PC-3 (cell line): ENCODE measurements at regions not wholly inside any gene's neighbourhood (a gene's known extent, or its start where the extent isn't known, plus 50 kb on each side); places are given as distances from the start of the nearest gene placed in this dataset.

Experiments
- ATAC-seq: fragments of 200-7000 bp; cut with Tn5 transposase; 2 replicates; pipeline ENCODE4 v1.9.1; 2020; ENCODE audit warnings: mild to moderate bottlenecking, moderate library complexity
- BruUV-seq: library from RNA; stranded (reverse); fragments of 400-500 nt; replicated peaks from 2 replicates; lab custom pipeline; 2021; lab: Mats Ljungman, UMichigan
- CTCF ChIA-PET: fragments of 300-600 bp; sonication (Branson Sonifier 250); formaldehyde crosslinking; loops from one replicate; lab custom pipeline; 2022; ENCODE audit warnings: antibody characterized with exemption; lab: Charles Lee
- POLR2A ChIA-PET: fragments of 300-600 bp; sonication (Branson Sonifier 250); formaldehyde crosslinking; loops from one replicate; lab custom pipeline; 2022; ENCODE audit warnings: antibody characterized with exemption; ENCODE audit not compliant: unreplicated experiment; lab: Charles Lee
- DNase-seq: peaks from one replicate; pipeline ENCODE4 v3.0.0-alpha.2; 2015
- H2AFZ ChIP-seq: fragments of 300-600 bp; sonication (generic); 2 replicates; pipeline ENCODE4 v1.6.0; 2016; ENCODE audit warnings: antibody characterized with exemption, low read length
- H3F3A ChIP-seq: fragments of 300-600 bp; sonication (generic); one replicate; pipeline ENCODE4 v1.6.0; 2017; ENCODE audit warnings: antibody characterized with exemption, low read length, control low read depth, mild to moderate bottlenecking; ENCODE audit not compliant: unreplicated experiment
- H3K27ac ChIP-seq: fragments of 300-600 bp; sonication (generic); 2 replicates; pipeline ENCODE4 v1.5.1; 2016; ENCODE audit warnings: mild to moderate bottlenecking, low read length
- H3K27me3 ChIP-seq: fragments of 300-600 bp; sonication (generic); 2 replicates; pipeline ENCODE4 v1.6.1; 2016; ENCODE audit warnings: low read length, mixed read lengths
- H3K36me3 ChIP-seq: fragments of 300-600 bp; sonication (generic); 2 replicates; pipeline ENCODE4 v1.6.1; 2016; ENCODE audit warnings: low read depth, mixed run types, low read length, mixed read lengths
- H3K4me1 ChIP-seq: fragments of 300-600 bp; sonication (generic); 2 replicates; pipeline ENCODE4 v1.5.1; 2016; ENCODE audit warnings: low read length; ENCODE audit not compliant: insufficient read depth
- H3K4me2 ChIP-seq: fragments of 300-600 bp; sonication (generic); 2 replicates; pipeline ENCODE4 v1.6.0; 2016; ENCODE audit warnings: low read length
- H3K4me3 ChIP-seq: fragments of 300-600 bp; sonication (generic); 2 replicates; pipeline ENCODE4 v1.5.1; 2016; ENCODE audit warnings: mild to moderate bottlenecking, low read length, mixed read lengths
- H3K79me2 ChIP-seq: fragments of 300-600 bp; sonication (generic); 2 replicates; pipeline ENCODE4 v1.6.1; 2017; ENCODE audit warnings: low read length, mixed read lengths
- H3K9ac ChIP-seq: fragments of 300-600 bp; sonication (generic); 2 replicates; pipeline ENCODE4 v1.6.0; 2016; ENCODE audit warnings: mild to moderate bottlenecking, low read length
- H3K9me2 ChIP-seq: fragments of 300-600 bp; sonication (generic); replicated peaks from 2 replicates; pipeline ENCODE4 v1.6.1; 2016; ENCODE audit warnings: mixed run types, low read length, mixed read lengths
- H3K9me3 ChIP-seq: fragments of 300-600 bp; sonication (generic); 2 replicates; pipeline ENCODE4 v1.6.1; 2016; ENCODE audit warnings: low read length, mixed read lengths
- H4K20me1 ChIP-seq: fragments of 300-600 bp; sonication (generic); 2 replicates; pipeline ENCODE4 v1.6.1; 2016; ENCODE audit warnings: low read length, mixed read lengths
- EZH2 ChIP-seq: fragments of 300-600 bp; sonication (generic); IDR thresholded peaks from one replicate; pipeline ENCODE4 v1.6.1; 2017; ENCODE audit warnings: antibody characterized with exemption, mild to moderate bottlenecking, low read length; ENCODE audit not compliant: unreplicated experiment
- EZH2phosphoT487 ChIP-seq: fragments of 300-600 bp; sonication (generic); IDR thresholded peaks from 2 replicates; pipeline ENCODE4 v1.6.1; 2018; ENCODE audit warnings: mild to moderate bottlenecking, antibody characterized with exemption, low read length, borderline replicate concordance
- intact Hi-C: fragments of 100-400 bp; cut with micrococcal nuclease; formaldehyde crosslinking; loops from 2 replicates; pipeline ENCODE4 v1.9.0; 2023
- TF ChIP-seq, protein P1 (sequence below): fragments of 300-600 bp; sonication (generic); conservative IDR thresholded peaks from 2 replicates; pipeline ENCODE4 v1.5.1; 2017; ENCODE audit warnings: antibody characterized with exemption, low read depth, mild to moderate bottlenecking, low read length

DNA sequence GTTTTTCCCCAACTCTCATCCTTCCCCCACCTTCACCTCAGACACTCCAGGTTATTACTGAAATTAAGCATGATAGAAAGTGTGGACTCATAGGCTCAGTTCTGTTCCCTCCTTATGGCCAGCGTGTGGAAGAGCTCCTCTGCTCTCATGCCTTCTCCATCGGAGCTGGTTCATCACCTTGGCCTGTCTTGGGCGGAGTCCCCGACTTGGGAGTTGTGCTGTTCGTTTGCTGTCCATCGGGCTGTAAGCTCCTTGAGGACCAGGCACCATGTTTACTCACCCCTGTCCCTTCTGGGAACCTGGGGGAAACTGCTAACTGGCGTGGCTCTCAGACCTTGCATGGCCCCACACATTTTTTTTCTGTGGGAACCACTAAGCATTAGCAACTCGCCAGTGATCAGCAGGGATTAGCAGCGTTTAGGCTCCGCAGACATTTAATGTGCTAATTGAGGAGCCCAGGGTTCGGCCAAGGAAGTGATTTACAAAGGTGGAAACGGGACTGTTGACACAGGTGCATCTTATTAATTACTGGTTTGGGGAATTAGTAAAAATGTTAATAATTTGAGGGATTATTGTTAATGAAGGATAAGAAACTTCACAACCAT is 123.8 kb downstream of the TM9SF2 start:
- intact Hi-C loops: no loop called here
- no peak for ATAC-seq
- no TSS peak for BruUV-seq

DNA sequence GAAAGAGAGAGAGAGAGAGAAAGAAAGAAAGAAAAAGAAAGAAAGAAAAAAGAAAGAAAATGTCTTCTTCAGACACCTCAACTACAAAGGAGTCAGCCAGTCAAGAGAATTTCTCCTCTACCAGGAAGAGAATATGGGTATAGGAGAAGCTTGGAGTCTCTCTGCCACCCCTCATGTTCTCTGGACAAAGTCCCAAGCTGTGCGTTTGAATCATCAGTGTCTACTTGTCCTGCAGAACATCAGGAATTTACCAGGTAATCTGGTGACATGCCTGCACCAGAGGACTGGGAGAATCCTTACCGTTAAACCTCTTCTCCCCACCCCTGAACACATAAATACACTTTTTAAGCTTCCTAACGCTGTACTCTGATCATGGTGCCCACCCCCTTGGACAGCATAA is 119.5 kb downstream of the TM9SF2 start:
- ChIA-PET POLR2A (no interaction called here), CTCF (no interaction called here)
- intact Hi-C loops: no loop called here
- BruUV-seq: no TSS peak
- Histone ChIP-seq H3K27me3 (no peaks in the 10 kb centered on the region), H3K36me3 (no peaks in the 10 kb centered on the region), H3K9me3 (no peaks in the 10 kb centered on the region), H3F3A (no peaks in the 10 kb centered on the region), H4K20me1 (no peaks in the 10 kb centered on the region), H3K9me2 (no peaks in the 10 kb centered on the region), H3K79me2 (no peaks in the 10 kb centered on the region), H2AFZ (no peak overlapping the region), H3K4me1 (no peaks in the 10 kb centered on the region), H3K9ac (no peak overlapping the region), H3K4me2 (no peak overlapping the region), H3K27ac (no peak overlapping the region), H3K4me3 (no peak overlapping the region)
- TF ChIP-seq EZH2 (no peak), EZH2phosphoT487 (no peak)
- TF ChIP-seq, protein P1, sequence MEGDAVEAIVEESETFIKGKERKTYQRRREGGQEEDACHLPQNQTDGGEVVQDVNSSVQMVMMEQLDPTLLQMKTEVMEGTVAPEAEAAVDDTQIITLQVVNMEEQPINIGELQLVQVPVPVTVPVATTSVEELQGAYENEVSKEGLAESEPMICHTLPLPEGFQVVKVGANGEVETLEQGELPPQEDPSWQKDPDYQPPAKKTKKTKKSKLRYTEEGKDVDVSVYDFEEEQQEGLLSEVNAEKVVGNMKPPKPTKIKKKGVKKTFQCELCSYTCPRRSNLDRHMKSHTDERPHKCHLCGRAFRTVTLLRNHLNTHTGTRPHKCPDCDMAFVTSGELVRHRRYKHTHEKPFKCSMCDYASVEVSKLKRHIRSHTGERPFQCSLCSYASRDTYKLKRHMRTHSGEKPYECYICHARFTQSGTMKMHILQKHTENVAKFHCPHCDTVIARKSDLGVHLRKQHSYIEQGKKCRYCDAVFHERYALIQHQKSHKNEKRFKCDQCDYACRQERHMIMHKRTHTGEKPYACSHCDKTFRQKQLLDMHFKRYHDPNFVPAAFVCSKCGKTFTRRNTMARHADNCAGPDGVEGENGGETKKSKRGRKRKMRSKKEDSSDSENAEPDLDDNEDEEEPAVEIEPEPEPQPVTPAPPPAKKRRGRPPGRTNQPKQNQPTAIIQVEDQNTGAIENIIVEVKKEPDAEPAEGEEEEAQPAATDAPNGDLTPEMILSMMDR: no peak
- ATAC-seq (no peak), DNase-seq (no peak)

More for the DNA sequence above, 123.8 kb downstream of the TM9SF2 start:
- Histone ChIP-seq H3K36me3 (no peaks in the 10 kb centered on the region), H3K27me3 (no peaks in the 10 kb centered on the region), H2AFZ (no peak overlapping the region), H3K27ac (no peak overlapping the region), H3K9me2 (no peaks in the 10 kb centered on the region), H3F3A (no peaks in the 10 kb centered on the region), H3K9ac (no peak overlapping the region), H3K4me1 (peaks cover 13% of the 10 kb centered on the region), H3K4me2 (no peak overlapping the region), H3K9me3 (no peaks in the 10 kb centered on the region), H3K4me3 (no peak overlapping the region), H4K20me1 (no peaks in the 10 kb centered on the region), H3K79me2 (no peaks in the 10 kb centered on the region)
- no peak for DNase-seq
- POLR2A ChIA-PET: no interaction called here
- CTCF ChIA-PET: no interaction called here
- TF ChIP-seq EZH2phosphoT487 (no peak), EZH2 (no peak)
- TF ChIP-seq, protein P1: no peak

DNA sequence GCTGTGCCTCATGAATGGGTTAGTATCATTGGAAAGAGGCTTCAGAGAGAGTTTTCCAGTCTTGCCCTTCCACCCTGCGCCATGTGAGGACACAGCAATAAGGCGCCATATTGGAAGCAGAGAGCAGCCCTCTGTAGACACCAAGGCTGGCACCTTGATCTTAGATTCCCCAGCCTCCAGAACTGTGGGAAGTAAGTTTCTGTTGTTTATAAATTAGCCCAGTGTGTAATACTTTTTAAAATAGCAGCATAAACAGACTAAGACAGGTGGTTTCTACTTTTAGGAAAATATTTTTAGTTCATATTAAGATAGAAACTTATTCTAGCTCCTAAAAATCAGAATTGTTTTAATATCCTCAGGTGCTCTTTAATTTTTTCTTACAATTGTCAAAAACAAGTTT is 117.9 kb downstream of the TM9SF2 start:
- BruUV-seq: no TSS peak
- CTCF ChIA-PET: no interaction called here

More for the DNA sequence above, 117.9 kb downstream of the TM9SF2 start:
- H4K20me1 ChIP-seq: no peaks in the 10 kb centered on the region
- intact Hi-C loops: loop anchor here (10.0 kb wide), 1 partner anchor 174 kb away; no protein-coding TSS in a partner anchor
- POLR2A ChIA-PET: no interaction called here
- H3F3A ChIP-seq: no peaks in the 10 kb centered on the region
- DNase-seq: no peak
- H3K9me3 ChIP-seq: no peaks in the 10 kb centered on the region
- no peak overlapping the region for H2AFZ ChIP-seq
- H3K9ac ChIP-seq: no peak overlapping the region
- ATAC-seq: no peak
- no peaks in the 10 kb centered on the region for H3K27me3 ChIP-seq
- no peak overlapping the region for H3K27ac ChIP-seq
- H3K36me3 ChIP-seq: no peaks in the 10 kb centered on the region
- TF ChIP-seq EZH2 (no peak), EZH2phosphoT487 (no peak)
- TF ChIP-seq, protein P1: no peak
- H3K4me3 ChIP-seq: no peak overlapping the region
- no peaks in the 10 kb centered on the region for H3K4me1 ChIP-seq
- no peaks in the 10 kb centered on the region for H3K9me2 ChIP-seq
- no peaks in the 10 kb centered on the region for H3K79me2 ChIP-seq
- no peak overlapping the region for H3K4me2 ChIP-seq
